Hippocampal formation (tissue), 2 donors: ENCODE measurements at regions not wholly inside any gene's neighbourhood (a gene's known extent, or its start where the extent isn't known, plus 50 kb on each side); places are given as distances from the start of the nearest gene placed in this dataset.

Experiments
- DNase-seq, 2 donors: peaks; one replicate each; lab custom pipeline; 2025; lab: John Stamatoyannopoulos, UW

DNA sequence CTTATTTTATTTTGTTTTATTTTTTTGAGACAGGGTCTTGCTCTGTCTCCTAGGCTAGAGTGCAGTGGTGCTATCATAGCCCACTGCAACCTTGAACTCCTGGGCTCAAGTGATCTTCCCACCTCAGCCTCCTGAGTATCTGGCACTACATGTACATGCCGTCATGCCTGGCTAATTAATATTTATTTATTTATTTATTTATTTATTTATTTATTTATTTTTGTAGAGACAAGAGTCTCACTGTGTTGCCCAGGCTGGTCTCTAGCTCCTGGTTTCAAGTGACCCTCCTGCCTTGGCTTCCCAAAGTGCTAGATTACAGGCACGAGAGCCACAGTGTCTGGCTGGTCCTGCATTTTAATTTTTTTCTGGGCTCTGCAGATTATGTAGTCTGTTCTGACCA lies 84.9 kb upstream of the BCOR start:
- no peak for DNase-seq

DNA sequence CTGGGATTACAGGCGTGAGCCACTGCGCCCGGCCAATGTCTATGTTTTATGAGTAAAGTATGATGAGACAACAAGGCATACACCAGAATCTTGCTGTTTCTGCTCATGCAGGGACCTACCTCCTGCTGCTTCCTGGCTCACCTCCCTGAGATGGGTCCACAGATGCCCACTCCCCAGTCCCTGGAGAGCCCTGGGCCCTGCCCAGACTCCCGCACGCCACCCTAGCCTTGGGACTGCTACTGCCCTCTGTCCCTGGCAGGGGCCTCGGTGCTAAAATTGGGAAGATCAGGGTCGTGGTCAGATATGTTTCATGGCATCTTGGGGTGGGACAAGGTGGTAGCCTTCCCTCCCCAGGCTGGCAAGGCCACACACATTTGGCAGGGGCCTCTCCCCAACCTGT lies 84.3 kb upstream of the BCOR start:
- DNase-seq = no peak

DNA sequence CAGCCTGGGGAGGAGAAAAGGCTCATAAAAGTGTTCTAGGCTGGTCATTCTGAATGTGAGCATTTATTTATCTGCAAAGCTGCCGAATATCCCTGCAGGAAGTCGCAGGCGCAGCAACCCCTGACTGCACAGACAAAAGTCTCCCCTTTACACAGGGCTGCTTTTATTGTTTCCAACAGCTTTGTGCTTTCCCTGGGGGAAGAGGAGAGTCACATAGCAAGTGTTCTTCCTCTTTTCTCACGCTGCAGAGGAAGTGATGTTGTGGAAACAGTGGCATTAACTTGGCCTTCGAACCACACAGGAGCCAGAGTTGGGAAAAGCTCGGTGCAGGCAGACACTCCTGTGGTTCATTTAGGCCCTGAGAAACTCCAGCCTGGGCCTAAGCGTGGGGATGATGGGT lies 81.5 kb upstream of the BCOR start:
- DNase-seq = no peak

DNA sequence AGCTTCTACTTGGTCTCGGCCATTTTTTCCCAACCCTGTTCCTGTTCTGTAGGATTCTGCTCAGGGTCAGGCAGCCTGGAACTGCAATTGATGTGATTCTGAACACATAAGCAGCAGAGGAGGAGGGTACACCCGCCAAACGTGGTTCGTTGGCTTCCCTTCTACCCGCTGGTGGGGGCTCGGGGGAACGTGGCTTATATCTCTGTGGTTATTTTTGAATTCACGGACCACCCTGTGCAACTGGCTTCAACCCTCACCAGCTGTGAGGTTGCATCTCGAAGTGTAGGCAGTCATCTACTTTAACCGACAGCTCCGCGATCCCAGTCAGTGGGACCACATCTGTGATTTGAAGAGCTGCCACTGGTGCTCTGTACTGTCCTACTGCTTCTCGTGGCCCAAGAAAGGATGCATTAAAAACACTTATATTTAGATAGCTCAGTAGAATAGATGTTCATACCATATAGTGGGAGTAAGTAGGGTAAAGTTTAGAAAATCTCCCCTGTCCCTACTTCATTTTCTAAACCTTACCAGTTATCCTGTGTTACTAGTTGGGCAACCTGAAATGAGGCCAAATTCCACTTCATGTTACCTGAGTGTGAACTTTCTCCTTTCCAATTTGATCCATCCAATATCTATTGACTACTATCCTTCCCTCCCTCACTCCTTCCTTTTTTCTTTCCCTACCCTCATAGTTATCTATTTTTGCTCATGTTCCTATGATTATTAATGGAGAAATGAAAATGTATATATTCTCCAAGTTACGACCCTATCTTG lies 80.4 kb upstream of the BCOR start:
- no peak for DNase-seq

DNA sequence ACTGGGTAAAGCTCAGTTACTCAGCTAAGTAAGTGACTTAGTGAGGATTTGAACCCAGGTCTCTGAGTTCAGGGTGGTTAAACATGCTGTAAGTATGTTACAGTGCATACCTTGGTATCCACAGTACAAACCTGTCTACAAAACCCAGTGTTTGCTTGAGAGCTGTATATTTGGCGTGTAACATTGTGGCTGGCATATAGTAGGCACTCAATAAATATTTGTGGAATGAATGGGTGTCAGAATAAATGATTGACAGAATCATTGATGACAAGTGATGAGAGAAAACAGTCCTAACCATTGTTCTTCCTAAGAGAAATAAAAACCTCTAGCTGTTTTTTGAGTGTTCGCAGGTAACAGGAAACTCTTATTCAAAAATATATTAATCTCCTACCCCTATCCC lies 79.7 kb upstream of the BCOR start:
- DNase-seq = no peak

DNA sequence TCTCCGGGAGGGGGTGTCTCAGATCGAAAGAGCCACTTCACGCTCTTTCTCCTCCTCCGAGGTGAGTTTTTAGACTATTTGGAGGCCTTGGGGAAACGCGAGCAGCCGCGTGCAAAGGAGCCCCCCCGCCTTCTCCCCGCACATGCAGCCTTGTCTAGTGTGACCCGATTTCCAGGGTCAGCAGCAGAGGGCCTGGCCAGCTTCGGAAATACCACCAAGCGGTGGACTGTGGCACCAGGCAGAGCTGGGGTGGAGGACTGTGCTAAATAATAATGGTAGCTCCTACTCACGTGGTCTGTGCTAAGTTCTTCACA lies 79.3 kb upstream of the BCOR start:
- no peak for DNase-seq

DNA sequence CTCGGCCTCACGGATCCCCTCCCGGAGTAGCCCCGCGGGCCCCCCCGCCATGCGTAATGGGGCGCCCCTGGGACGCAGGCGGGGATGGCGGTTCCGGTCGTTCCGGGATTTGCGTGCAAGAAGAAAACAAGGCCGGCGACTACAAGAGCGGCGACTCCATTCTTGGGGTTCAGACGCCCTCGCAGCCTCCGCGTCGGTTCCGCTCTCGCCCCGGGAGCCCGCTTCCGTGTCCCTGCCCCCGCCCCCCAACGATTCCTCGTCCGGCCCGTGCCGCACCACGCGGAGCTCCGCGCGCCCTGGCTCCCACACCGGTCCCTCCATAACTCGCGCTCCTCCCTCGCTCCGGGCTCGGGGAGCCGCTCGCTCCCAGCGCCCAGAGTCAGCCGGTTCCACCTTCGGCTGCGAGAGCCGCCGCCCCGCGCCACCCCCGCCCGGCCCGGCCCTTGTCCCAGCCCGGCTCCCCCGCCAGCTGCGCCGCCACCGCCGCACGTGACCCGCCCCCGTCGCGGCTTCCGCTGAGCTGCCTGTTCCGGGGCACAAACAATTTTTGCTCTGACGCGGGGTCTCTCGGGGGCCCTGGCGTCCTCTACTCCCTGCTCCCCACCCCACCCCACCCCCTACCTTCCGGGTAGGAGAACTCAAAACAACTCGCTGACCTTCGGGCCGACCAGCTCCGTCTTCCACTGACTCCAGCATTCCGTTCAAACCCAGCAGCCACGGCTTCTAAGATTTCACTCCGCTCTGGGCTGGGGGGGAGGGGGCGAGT lies 78.8 kb upstream of the BCOR start:
- DNase-seq = peak in 1 of 2 donors; percentile 36

DNA sequence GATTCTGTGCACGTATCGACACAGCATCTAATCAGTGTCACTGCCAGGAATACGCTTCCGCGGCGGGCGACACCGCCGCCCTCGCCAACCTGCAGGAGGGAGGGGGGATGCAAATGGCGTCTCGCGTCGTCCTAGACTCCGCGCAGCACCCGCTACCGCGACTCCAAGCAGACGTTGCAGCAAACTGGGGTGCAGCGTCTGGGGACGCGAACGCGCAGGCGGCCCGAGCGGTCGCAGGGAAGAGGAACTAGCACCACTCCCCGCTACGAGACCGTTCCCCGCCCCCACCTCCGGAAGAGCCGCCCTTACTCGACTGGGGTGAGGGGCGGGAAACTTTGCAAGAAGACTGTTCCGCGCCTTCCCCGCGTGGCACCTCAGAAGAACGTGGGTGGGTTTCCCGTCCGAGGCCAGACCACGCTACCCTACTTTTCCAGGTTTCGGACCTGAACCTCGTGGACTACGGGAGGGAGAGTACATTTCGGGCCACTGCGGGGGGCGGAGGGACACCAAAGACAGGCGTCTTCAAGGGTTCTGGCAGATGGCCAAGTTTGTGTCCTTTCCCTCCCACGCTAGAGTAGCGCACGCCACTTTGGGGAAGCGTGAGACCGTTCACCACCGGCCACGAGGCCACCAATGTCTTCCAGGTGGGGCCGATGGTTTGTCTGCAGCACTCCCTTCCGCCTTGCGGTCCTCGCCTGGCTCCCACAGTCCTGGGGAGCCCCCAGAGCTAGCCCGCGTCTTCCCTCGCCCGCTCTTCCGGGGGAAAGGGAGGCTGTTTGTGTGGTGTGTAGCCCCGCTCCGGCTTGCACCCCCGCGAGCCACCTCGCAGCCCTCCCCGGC lies 78.0 kb upstream of the BCOR start:
- peak in 1 of 2 donors; percentile 57 for DNase-seq

DNA sequence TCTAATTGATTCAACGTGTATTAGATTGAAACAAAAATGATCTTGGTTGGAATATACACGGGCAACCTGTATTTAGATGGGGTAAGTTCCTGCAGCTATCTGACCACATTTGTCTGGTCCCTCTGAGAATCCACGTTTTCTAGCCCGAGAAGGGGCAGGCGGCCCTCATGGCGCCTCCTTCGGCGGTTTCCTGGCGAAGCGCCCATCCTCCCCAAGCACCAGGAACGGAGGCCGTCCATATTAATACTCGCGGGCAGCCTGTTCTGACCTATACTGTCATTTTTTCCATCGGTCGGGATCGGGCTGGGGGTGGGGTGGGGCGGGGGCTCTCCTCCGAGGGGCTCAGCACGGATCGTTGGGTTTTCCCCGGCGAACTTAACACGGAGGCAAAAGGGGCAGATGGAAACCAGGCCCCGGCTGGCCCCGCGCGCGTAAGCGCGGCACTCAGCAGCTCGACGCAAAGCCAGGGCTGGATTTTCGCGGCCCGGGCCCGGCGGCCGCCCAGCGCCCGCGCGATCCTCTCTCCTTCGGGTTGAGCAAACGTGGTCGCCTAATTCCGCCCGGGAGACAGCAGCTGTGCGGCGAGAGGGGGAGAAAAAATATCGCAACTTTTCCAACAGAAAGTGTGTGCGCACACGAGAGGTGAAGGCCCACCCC lies 77.2 kb upstream of the BCOR start:
- DNase-seq = no peak

DNA sequence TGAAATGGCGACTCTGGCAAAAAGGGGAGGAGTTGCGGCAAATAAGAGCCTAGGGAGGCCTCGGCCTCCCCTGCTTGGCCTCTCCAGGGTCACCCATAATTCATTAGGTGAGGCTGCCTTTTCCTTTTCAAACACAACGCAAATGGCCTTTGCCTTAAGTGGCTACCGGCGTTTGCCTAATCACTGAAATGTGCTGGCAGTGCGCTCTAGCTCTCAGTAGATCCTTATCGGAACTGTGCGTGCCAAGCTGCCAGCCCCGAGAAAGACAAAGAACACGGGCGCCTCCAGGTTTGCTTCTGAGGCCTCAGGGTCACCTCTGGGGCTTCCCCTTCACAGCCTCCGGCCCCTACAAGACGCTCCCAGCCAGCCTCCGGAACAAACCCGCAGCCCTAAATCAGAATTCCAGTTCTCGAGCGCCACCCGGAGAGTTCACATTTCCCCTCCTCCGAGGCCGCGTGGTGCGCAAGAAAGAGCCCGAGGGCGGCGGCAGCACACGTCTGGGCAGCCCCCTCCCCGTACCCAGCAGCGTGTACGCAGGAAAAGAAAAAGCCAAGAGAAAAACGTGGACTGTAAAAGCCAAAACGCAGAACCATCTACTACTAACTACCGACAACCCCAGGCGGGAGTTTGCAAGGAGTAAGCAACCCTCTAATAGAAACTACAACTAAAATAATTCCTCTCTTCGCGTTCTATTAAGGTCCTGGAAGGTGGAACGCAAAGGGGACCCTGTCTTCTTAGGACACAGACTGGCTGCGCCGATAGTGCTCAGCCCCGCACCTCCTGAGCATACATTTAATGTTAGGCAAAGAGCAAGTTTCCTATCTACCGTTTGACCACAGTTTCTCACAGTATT lies 76.5 kb upstream of the BCOR start:
- no peak for DNase-seq

DNA sequence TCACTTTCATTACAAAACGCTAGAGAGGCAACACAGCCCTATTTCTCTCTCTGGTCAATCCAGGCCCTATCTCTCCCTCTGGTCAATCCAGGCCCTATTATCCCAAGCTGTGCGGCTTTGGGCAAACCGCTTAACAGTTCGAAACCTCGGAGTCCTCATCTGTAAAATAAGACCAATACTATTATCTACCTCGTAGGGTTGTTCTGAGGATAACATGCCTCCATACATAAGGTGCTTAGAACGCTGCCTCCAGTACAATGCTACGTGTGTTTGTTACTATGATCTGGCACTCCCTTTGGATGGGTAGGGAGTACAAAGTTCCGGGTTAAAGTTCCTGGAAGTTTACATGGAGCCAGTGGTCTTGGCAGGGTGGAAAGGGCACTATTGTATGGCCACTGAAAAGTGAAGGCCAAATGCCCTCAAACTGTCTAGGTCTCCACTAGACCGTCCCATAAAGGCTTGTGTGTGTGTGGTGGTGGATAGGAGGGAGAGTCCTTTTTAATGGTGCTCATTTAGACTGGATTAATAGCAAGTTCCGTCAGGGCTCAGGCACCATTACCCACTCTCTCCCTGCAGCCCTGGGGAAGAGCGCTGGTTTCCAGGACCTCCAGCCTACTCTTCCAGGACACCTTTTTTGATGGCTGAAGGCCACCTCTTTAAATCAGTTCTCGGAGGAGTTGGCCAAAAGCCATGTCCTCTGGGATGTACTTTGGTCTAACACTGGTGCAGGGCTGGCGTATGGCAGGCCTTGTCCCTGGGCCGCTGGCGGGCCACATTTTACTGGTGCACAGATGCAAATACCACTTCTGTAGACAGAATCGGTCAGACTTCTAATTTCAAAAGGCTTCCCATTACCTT lies 75.6 kb upstream of the BCOR start:
- DNase-seq = no peak

DNA sequence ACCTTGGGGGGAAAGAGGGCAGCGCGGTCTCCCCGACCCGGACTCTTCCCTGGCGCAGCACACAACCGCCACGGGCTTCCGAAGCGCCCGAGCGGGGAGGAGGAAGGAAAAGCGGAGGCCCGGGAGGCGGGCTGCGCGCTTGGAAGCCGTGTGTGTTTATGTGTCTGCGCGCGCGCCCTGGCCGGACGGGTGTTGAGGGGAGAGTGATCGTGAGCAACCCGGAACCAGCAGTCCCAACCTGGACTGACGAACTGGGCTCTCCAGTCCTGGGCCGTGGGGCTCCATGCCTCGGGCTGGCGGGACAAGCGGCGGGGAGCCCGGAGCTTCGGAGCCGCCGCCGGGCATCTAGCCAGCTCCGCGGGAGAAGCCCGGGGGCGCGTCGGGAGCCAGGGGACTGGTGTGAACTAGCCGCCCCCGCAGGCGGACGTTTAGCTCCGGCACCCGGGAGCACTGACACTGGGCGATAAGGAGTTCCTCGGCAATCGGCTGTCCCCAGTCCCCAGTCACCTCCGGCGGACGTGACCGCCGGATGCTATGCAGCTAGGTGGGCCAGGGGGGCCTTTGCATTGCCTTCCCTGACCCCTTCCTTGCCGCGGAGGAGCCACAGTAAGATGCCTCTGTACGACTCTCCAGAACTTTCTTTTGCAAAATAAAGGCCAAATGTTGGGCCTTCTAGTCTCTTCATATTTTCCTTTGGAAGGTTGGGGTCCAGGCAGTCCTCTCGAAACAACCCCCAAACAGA lies 74.8 kb upstream of the BCOR start:
- no peak for DNase-seq

DNA sequence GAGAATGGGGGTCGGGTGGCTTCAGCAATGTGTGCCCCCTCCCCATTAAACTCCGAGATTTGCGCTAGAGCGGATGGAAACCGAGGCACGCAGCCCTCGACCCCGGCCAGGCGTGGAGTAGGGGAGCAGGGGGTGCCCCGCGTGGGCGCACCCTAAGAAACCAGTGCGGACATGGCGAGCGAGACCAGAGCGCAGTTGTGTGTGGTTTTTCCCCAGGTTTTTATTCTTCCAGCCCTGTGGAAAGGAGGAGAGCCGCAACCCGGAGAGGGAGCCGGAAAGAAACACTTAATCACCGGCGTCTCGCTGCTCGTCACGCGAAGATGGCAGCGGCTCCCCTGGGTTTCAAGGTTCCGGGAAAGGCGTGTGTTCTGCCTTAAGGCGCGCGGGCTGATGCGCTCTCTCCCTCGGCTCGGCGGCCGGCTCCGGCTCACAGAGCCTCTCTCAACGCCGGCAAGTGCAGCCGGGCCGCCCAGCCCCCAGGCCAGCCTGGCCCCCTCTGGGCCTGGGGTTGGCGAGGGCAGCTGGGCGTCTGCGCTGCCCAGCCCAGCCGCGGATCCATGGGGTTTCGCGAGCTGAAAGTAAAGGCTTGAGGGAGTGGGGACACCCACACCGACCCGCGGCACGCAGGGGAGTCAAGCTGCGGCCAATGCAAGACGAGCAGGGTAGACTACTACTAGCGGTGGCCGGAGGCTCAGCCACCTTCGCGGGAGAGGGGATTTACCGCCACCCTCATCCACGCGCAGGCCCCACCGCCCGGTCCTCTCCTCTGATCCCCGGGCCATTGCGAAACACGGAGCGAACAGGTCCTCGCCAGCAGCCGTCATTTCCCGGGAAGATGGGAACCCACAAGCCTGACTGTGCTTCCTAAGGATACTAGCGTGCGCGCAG lies 74.0 kb upstream of the BCOR start:
- DNase-seq = no peak

DNA sequence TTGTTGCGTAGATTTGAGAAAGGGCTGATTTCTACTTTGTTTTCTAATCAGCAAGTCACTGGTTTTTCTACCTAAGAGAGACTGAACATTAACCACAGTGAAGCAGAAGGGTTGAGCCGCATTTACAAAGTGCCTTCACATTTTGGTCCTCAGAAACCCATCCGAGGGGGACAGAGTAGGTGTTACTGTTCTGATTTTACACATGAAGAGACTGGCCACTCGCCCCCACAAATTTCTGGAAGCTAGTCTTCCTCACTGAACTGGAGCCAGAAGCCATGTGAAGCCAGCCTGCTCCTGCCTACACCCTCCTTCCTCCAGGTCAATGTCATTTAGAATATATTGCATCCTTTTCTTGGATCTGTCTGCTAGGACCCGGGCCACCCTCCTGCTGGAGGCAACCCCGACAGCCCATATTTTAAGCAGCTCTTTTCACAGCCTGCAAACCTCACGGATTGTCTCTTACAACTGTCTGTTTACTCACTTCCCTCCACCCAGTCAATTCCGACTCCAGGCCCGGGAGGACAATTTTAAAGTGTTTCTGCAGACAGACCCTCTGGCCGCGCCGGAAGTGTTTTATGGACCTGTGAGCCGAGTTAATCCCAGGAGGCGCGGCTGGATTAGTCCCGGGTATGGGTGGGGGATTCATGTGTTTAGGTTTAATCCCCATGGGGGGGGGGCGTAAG lies 73.2 kb upstream of the BCOR start:
- no peak for DNase-seq

DNA sequence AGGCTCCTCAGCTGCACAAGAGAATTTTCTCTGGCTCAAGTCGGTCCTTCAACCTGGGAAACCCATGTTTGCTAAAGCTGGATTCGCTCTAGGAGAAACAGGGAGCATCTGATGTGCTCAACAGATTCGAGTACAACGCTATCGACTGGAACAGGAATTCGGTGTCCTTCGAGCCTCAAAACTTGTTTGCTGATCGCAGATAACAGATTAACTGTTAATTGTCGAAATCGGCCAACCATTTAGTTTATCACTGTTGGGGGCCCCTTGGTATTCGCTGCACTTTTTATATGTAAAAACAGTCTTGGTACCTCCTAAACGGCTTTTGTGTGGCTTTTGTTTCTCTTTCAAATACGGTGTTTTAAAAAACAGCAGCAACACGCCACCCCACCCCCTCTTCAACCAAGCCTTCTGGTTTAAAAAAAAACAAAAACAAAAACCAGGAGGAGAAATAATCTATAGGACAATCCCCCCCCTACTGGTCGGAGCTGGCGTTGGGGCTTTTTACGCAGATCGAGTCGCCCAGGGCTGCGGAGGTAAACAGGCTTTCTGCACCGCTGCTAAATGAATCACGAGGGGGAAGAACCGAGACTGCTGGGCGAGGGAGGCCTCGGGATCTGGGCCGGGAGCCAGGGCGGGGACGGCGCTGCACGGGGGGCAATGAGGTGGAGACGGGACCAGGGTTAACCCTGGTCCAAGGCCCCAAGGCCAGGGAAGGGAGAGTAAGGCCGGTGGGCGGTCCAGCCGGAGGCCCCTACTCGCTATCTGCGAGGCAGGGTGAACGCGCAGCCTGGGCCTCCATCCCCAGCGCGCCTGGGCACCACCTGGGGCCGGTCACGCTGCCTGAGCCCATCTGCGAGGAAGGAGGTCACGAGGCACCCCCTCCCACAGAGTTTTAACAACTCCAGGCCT lies 71.7 kb upstream of the BCOR start:
- no peak for DNase-seq

DNA sequence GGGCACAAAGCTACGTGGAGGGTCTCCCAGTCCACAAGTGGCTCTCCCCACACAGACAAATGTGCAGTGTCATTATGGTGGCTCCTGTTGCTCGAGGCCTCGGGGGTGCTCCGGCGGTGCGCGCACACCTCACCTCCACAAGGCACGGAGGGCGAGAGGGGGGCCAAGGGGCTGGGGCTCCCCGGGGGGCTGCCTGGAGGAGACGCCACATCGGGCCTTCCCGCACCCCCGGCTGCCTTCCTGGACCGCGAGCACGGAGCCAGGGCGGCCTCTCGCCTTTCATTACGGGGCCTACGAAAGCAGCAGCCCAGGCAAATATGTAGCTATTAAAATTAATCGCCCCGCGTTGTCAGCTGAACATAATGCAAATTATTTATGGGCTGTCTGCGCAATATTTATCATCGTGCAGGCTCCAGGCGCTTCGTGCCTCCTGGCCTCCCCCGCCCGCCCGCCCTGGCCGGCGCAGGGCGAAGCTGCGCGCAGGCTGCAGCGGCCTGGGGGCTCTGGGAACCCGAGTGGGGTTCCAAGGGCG lies 70.8 kb upstream of the BCOR start:
- no peak for DNase-seq
